ENCODE measurements at regions not wholly inside any gene's neighbourhood (a gene's known extent, or its start where the extent isn't known, plus 50 kb on each side); places are given as distances from the start of the nearest gene placed in this dataset.

- TF ChIP-seq POLR2A (IDR thresholded peaks at IDR 0.05) (no peak), CTCF (IDR thresholded peaks at IDR 0.05) (no peak)
These were observed 494.2 kb downstream of the SOX5 start for GRCh38 chr12:23455283-23455682.
